ENCODE measurements at regions not wholly inside any gene's neighbourhood (a gene's known extent, or its start where the extent isn't known, plus 50 kb on each side); places are given as distances from the start of the nearest gene placed in this dataset.

DNA sequence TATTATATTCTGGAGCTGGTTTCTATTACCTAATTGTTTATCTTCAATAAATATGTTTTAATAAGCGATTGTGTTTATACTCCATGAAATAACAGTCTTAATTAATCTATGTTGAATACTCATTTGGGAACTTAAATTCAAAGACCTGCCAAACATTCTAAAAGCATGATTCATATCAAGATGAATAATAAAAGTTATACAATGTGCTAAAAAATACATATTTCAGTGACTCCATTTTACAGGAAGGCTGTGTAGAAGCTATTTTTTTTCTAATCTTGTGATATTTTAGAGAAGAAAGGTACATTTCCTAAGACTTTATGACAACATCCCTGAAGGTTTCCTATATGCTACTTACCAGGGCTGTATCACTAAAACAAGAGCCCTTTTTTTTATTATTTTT, 417.9 kb downstream of the NFIB start:
- no peak for DNase-seq

DNA sequence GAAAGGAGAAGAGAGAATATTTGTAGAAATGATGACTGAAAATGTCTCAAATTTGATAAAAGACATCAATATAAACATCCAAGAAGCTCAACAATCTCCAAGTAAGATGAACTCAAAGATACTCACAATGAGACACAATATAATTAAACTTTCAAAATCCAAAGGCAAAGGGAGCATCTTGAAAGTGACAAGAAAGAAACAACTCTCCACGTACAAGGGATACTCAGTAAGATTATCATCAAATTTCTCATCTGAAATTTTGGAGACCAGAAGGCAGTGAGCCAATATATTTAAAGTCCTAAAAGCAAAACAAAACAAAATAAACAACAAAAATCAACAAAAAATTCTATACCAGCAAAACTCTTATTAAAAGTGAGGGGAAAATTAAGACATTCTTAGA, 428.7 kb downstream of the NFIB start:
- DNase-seq: no peak

DNA sequence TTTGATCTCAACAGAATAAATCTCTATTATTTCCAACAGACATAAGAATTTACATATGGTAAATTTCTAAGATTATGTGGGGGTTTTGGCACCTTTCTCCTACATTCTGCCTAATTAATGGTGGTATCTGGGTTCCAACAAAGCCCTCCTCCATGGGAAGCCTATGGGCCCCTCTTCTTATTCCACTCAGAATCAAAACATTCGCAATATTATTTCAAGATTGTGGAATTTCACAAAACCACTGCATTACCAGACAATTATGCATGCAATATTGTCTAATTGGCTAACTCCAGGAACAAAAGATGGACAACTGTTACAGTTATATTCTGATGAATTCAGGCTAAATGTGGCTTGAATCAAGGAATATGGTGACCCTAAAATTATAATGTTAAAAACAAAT, 434.0 kb downstream of the NFIB start:
- DNase-seq: no peak

DNA sequence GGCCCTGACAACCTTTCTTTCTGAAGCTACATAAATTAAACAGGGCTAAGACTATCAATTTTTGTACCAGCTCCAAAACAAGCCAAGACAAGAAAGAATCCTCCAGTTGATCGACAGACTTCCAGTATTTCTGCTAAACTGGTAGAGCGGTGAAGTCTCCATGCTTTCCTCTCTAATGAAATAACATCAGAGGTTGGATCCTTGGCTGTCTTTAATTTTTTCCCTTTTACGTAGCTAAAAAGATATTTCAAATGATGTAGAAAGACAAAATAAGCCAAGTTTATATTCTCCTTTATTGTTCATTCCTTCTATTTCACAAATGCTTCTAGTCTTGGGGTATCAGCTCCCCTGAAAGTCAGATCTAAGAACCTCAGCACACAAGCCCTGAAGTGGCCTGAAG, 434.9 kb downstream of the NFIB start:
- DNase-seq: no peak

DNA sequence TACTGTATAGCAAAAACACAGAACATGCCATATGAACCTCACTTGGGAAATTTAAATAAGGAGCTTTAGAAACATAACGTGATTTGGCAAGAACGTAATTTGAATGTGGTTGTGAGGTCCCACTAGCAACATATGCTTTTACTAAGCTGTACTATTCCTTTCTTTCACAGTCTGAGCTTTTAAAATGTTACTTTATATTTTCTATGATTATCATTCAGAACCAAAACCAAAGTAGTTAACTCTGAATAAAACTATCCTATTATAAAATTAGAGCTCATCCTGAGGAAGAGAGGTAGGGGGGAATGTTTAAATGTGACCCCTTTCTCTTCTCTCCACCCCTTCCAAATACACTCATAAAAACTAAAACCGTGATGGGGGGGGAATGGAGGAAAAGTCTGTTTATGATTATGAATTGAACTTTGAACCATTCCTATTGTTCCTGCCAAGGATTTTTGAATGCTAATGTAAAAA, 435.7 kb downstream of the NFIB start:
- no peak for DNase-seq

DNA sequence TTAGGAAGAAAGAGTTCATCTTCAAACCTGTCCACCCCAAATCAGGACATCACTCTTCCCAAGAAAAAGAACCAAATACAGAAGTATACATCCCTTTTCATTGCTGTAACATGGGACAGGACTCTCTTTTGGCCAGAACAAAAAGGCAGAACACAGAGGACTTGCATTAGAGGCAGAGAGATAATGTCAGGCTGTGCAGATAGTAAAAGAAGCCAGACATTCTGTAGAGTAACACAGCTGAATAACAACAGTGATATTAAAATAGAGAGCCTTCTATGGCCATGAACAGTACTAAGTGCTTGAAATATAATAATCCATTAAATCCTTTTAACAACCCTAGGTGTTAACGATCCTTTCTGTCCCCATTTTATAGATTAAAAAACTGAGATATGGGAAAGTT, 437.2 kb downstream of the NFIB start:
- no peak for DNase-seq

DNA sequence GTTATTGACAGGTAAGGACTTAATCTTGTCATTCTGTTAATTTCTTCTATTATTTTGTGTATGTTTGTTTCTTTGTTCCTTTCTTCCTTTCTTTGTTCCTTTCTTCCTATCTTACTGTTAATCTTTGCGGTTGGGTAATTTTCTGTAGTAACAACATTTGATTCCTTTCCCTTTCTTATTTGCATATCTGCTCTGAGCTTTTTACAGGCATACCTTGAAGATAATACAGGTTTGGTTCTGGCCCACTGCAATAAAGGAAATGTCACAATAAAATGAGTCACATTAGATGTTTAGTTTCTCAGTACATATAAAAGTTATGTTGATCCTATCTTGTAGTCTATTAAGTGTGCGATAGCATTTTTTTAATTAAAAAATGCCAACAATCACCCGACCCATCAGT, 440.7 kb downstream of the NFIB start:
- DNase-seq: no peak

DNA sequence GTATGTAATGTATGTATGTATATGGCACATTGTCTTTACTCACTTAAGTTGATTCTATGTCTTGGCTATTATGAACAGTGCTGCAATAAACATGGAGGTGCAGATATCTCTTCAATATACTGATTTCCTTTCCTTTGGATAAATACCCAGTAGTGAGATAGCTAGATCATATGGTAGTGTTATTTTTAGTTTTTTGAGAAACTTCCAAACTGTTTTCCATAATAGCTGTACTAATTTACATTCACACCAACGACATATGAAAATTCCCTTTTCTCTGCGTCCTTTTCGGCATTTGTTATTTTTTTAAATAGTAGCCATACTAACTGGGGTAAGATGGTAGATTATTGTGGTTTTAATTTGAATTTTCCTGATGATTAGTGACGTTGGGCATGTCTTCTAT, 445.6 kb downstream of the NFIB start:
- DNase-seq: no peak

DNA sequence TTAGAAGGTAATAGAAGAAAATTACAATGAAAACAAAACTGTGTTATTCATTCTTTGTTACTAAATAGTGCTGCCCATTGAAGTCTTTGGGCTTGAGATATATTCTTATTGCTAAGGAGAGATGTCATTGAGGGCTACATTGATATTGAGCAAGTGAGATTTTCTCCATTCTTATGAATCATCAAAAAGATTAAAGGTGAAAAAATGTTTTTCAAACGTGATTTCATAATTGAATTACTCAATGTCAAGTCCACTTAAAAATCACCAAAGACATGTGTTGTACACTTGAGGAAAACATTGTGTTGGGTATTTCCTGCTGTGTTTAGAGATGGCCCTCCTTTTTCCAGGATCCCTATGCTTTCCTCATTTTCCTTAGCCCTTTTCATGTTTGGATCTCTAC, 448.1 kb downstream of the NFIB start:
- no peak for DNase-seq

DNA sequence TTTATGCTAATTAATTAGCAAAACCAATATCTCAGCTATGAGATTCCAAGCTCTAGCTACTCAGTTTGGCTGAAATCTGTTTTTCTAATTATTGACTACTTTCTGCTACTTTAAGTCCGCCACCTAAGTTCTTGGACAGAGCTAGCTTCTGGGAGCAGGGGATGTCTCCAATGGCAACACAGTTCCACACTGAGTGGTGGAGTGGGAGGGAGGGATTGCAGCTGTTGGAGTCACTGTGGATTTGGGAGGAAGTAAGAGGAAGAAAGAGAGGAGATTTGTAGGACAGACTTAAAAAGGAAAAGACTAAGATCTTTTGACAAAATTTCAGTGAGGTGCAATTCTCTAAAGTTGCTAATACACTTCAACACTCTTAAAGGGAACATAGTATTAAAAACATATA, 450.8 kb downstream of the NFIB start:
- no peak for DNase-seq

DNA sequence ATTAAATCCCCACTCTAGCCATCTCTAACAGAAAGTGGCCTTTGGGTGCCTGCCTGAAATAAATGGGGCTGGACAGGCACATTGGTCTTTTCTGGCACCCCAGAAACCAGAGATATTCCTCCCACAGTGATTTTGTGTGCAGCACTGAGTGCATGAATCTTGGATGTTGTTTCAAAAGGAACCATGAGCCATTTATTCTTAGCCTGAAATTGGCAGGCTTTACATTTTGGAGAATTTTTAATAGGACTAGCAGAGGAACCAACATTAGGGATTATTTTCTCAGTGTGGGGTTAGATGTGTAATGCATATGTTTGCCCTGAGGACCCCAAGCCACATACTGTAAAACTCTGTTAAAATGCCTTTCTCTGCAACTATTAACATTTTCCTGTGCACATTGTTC, 451.3 kb downstream of the NFIB start:
- DNase-seq: no peak

DNA sequence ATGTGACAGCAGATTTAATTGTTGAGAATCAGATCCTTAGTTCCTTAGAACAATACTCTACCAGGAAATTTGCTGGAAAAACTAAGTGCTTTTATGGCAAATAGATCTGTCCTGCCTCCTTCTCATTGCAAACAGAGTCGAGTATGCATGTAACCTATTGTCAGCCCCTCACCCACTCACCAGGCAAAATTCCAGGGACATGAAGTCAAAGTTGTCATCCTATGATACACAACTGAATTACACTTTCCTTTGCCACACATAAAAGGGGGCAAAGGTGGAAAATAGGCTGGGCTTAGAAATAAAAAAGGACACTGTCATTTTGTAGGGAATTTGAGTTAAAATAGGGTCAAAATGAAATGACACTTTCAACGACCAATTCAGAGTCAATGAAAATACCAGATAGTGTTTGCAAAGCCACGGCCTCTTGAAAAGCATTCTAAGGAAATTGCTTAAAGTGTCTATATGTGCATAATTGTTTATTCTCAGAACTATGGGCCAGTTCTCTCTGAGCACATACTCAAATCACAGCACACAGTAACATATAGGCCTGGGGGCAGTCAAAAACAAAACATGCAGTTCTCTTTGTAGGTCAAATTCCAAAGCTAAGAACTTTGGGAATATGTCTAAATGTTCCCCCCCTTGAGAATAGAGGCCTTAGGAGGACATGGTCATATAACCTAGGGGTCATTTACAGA, 452.8 kb downstream of the NFIB start:
- DNase-seq: no peak

DNA sequence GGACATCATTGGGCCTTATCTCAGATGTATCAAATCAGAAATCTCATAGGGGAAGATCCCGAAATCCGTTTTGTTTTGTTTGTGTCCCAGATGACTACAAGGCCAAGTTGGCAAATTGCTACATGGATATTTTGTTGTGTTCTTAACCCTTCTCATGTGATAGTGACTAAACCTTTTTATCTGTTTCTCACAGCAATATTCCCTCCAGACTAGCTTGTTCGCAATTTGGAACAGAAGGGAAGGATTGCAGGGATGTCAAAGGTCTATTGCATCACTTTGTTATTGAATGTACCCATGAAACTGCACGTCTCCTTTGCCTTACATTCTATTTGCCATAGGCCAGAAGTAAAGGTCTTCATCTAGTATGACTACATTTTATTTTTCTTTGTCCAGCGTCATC, 453.9 kb downstream of the NFIB start:
- no peak for DNase-seq

DNA sequence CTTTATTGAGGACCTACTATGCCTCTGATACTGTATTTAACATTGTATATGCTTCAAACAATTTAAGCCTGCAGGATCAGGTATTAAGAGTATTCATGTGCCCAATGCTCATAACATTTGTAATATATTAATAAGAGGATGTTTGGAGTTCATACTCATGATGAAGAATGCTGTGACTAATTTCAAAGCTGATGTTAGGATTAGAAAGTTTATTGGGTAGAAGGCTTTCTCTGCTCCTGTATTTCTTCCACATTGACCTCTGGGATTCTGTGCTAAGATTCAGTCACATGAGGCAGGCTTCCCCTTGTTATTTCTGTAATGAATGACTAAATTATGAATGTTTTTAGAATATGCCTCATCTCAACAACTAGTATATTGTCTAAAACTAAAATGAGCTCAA, 456.4 kb downstream of the NFIB start:
- no peak for DNase-seq

DNA sequence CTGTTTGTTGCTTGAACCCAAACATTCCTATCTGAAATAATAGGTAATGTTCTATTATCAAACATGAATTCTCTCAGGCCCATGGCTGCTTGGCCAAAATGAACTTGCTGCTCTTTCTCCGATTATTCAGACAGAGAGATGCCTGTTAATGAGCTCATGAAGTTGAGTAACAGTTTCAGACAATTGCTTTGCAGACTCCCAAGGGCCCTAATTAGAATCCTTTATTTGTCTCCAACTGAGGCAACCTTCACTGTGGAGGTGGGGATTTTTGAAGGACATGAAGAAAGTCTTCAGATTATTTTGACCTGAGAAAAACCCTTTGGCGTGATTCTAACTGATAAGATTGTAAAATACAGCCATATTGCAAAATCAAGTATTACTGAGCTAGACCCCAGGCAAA, 466.7 kb downstream of the NFIB start:
- no peak for DNase-seq

DNA sequence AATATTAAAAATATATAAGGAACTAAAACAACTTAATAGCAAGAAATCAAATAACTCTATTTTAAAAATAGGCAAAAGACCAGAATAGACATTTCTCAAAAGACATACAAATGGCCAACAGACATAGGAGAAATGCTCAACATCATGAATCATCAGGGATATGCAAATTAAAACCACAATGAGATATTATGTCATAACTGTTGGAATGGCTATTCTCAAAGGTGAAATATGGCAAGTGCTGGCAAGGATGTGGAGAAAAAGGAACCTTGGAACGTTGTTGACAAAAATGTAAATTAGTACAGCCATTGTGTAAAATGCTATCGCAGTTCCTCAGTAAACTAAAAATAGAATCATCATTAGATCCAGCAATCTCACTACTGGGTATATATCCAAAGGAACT, 468.5 kb downstream of the NFIB start:
- DNase-seq: no peak

DNA sequence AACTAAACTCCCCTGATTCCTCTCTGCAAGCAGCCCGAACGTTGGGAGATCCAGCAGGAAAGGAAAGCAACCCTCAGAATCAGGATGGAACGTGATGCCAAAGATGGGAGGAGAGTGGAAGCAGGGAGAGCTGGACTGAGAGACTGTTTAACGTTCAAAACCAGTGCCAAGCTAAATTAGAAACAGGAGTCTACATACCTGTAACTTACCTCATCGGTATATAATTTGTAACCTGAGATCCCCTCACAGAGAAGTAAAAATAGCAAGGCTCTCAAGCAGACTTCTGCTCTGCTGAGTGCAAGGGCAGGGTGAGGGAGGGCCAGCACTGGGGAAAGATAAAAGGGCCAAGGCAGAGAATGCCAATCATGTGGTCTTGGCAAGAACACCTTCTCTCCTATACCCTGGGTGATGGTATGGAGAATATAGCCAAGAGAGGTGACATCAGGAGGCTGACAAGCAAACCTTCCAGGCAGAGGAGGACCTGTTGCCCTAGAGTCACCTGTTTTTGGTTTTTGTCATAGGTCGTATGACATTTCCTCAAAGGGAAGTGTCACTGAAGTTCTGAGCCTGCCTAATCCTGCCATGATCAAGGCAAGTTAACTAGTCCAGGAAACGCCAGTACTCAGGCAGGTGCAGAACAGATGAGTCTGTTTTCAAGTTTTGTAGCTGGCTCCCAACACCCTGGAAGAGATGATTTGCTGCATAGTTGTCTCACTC, 472.0 kb downstream of the NFIB start:
- no peak for DNase-seq

DNA sequence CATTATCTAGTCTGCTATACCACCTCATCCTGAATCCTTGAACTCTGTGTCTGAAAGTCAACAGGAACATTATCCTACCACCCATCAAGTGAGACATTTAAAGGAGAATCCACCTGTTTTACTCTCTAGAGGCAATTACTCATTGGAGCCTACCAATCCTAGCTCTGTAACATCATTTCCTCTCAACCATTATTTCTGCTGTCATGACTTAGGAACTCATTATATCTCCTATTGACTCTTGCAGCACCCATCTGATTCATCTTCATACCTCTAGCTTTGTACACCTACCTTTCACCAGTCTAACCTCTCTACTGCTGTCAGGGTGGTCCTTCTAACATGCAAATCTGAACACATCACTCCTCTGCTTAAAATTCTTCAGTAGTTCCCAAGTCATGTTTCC, 481.5 kb downstream of the NFIB start:
- no peak for DNase-seq

DNA sequence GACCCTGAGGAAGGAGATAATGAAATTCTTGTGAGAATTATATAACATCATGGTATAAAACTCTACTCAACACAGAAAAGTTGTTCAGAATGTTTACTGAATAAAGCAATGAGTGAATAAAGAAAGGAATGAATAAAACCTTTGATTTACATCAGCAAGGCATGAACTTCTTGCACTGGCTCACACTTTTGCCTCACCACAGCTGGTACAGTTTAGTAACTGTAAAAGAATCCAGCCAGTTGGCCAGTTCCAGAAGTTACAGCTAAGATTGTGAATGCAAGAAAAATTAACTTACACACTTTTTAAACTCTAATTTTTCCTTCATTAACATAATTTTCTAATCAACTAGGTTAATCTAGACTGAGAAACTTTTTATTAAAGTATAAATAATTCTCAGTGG, 490.9 kb downstream of the NFIB start:
- DNase-seq: no peak

DNA sequence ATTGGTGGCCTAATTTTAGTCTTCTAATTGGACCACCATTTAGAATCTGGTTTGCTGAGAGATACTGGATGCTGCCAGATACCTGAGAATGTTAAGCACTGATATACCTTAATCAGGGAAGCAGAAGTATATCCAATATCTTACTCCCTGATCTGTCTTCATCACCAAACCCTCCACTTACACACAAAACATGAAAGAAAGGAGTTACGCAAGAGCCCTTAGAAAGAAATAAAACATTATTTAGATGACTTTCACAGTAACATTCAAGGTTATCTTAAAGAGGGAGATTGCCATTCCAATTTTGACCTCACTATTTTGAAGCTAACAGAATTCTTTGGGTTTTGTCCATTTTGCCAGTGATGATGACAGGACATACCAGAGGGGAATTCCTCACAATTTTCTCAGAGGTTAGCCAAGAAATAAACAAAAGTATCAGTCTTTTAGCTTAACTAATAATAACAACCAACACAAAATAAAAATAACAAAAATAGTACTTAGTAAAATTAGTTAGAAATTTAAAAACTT, 496.1 kb downstream of the NFIB start:
- no peak for DNase-seq

DNA sequence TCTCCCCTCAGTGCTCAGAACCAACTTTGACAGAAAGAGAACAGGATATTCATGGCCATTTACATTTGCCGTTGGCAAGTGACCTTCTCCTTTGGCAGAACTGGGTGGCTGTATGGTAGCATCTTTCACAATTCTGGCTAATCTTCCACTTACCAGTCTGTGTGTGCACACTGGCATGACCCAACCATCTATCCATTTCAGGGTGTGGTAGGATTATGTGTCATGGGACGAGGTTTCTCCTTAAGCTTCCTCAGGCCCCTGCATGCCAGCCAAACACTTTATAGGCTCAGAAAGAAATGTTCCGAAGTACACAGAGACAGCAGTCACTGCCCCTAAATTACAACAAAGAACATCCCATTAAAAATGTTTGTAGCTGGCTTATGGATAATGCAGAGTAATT, 497.1 kb downstream of the NFIB start:
- no peak for DNase-seq

DNA sequence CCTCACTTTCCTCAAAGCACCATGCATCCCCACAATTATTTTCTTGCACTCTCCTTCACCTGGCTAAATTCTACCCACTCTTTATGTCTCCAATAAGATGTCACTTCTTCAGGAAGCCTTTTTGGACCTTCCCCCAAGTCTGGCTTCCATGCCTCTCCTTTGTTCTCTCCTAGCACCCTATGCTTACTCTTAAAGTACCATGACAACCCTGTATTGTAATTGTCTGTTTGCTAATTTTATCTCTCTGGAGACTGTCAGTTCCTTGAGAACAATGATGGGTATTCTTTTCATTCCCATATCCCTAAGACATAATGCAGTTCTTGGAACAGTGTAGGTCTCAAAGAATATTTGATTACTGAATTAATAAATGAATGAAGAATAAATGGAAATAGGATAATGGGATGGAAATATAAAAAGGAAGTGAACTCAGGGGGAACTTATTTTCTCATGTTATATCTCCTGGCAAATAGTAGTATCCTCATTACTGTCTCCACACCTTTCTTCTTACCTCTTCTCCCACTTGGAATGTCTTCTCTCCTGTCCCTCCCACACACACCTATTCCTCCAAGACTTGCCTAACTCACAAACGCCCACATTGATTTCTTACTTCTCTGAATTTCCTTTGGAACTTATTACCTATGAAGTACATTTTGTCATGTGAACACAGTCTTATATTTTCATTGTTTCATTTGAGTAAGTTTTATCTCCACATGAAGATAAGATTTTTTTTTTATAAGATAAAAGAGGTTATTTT, 499.1 kb downstream of the NFIB start:
- DNase-seq: no peak

DNA sequence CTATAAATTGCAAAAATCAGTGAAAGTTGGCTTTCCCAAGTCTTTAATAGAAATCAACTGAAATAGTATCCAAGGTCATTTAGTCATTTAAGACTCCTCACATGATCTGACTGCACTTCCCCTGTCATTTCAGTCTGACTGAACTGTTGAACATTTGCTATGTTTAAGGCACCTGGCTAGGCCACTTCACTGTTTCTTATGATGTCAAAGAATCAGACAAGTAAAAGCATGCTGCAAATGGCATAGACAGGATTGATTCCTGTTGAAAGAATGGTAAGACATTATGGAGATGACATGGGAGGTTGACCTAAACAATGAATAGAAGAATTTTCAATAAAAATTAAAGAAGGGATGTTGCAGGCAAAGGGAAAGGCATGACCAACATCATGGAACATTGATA, 502.1 kb downstream of the NFIB start:
- DNase-seq: no peak

DNA sequence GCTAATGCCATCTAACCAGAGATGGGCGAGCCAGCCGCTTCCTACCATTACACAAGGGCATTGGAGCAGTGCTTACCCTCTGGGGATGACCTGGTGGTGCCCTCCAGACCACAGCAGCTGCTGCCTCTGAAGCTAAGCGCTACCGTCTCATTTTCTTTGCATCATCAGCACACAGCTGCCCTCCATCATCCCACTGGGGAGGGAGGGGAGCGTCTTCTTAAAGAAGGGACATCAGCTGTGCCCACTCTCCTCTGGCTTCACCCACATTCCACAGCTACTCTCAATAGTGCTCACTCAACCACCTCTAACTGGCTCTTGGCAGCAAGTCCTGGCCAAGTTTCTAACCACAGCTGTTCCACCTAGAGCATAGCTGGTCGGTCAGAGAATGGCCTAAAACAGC, 503.4 kb downstream of the NFIB start:
- DNase-seq: no peak

Measured in T1000 (cell line).